Caco-2 (cell line): ENCODE measurements at regions not wholly inside any gene's neighbourhood (a gene's known extent, or its start where the extent isn't known, plus 50 kb on each side); places are given as distances from the start of the nearest gene placed in this dataset.
"Not testable (repeated sequence)": the region's sequence is repeated elsewhere in the genome, so short reads cannot be mapped to it uniquely, and the experiment has no call there.

ENCODE experiments used
- BruUV-seq: library from RNA; stranded (reverse); fragments of 400-500 nt; replicated peaks from 2 replicates; lab custom pipeline; 2021; lab: Mats Ljungman, UMichigan
- CTCF ChIA-PET: fragments of 300-600 bp; sonication (Branson Sonifier 250); formaldehyde crosslinking; loops from one replicate; lab custom pipeline; 2022; ENCODE audit warnings: antibody characterized with exemption; lab: Charles Lee
- POLR2A ChIA-PET: fragments of 300-600 bp; sonication (Branson Sonifier 250); formaldehyde crosslinking; loops from one replicate; lab custom pipeline; 2022; ENCODE audit warnings: antibody characterized with exemption; lab: Charles Lee
- DNase-seq, 2 experiments: peaks; one replicate each; pipeline versions ENCODE4 v3.0.0 to v3.0.0-alpha.2; 2020 to 2022
- H3K27me3 ChIP-seq: replicated peaks from 2 replicates; pipeline ENCODE4 v1.6.0; 2011; ENCODE audit warnings: low read length; ENCODE audit not compliant: control insufficient read depth, insufficient read depth
- H3K36me3 ChIP-seq: 2 replicates; pipeline ENCODE4 v1.5.1; 2011; ENCODE audit warnings: low read length; ENCODE audit not compliant: control insufficient read depth, insufficient read depth
- H3K4me1 ChIP-seq: fragments of 250-450 bp; sonication (Bioruptor Pico); 2 replicates; pipeline ENCODE4 v1.5.1; 2020; ENCODE audit warnings: mild to moderate bottlenecking
- H3K4me3 ChIP-seq: 2 replicates; pipeline ENCODE4 v1.5.1; 2011; ENCODE audit warnings: low read depth, mild to moderate bottlenecking, control low read depth, low read length
- H3K9me3 ChIP-seq: fragments of 250-450 bp; sonication (Bioruptor Pico); 2 replicates; pipeline ENCODE4 v1.5.1; 2020; ENCODE audit warnings: mild to moderate bottlenecking, moderate library complexity
- H3K27ac Mint-ChIP-seq: one replicate; pipeline ENCODE4 v1.8.0; 2022; ENCODE audit warnings: mixed read lengths; ENCODE audit not compliant: unreplicated experiment
- H3K27me3 Mint-ChIP-seq: one replicate; pipeline ENCODE4 v1.8.0; 2022; ENCODE audit warnings: mixed read lengths; ENCODE audit not compliant: insufficient read depth, unreplicated experiment
- H3K36me3 Mint-ChIP-seq: one replicate; pipeline ENCODE4 v1.8.0; 2022; ENCODE audit warnings: mild to moderate bottlenecking, mixed read lengths; ENCODE audit not compliant: insufficient read depth, unreplicated experiment
- H3K4me1 Mint-ChIP-seq: one replicate; pipeline ENCODE4 v1.8.0; 2022; ENCODE audit warnings: low read depth, mixed read lengths; ENCODE audit not compliant: unreplicated experiment
- H3K4me3 Mint-ChIP-seq: one replicate; pipeline ENCODE4 v1.8.0; 2022; ENCODE audit warnings: mild to moderate bottlenecking, moderate library complexity, mixed read lengths; ENCODE audit not compliant: unreplicated experiment
- H3K9me3 Mint-ChIP-seq: one replicate; pipeline ENCODE4 v1.8.0; 2022; ENCODE audit warnings: mixed read lengths; ENCODE audit not compliant: unreplicated experiment
- CTCF ChIP-seq, 2 experiments: fragments of 200-600 bp in 1 of 2; IDR thresholded peaks; 1 replicate in 1 of 2; 2 replicates in 1 of 2; pipeline versions ENCODE4 v1.5.1 to v1.8.0; 2011 to 2022; ENCODE audit warnings: antibody characterized with exemption in 1 of 2, control low read depth in 1 of 2, inconsistent platforms in 1 of 2, low read depth in 1 of 2, low read length in 1 of 2, mild to moderate bottlenecking in 1 of 2, moderate library complexity in 1 of 2; ENCODE audit not compliant: insufficient read depth in 1 of 2, severe bottlenecking in 1 of 2, unreplicated experiment in 1 of 2
- intact Hi-C: fragments of 100-400 bp; cut with micrococcal nuclease; formaldehyde crosslinking; loops from one replicate; pipeline ENCODE4 v1.10.0; 2022; ENCODE audit not compliant: unreplicated experiment

GRCh38 chr14:39641224-39641623 is 209.0 kb upstream of the FBXO33 start:
- ChIA-PET POLR2A (no interaction called here), CTCF (no interaction called here)
- Mint-ChIP-seq H3K4me1 (no peaks in the 10 kb centered on the region), H3K9me3 (no peaks in the 10 kb centered on the region), H3K27me3 (peaks cover 6% of the 10 kb centered on the region), H3K4me3 (no peak overlapping the region), H3K27ac (no peak overlapping the region), H3K36me3 (no peaks in the 10 kb centered on the region)
- Histone ChIP-seq H3K36me3 (no peaks in the 10 kb centered on the region), H3K4me1 (no peaks in the 10 kb centered on the region), H3K27me3 (no peaks in the 10 kb centered on the region), H3K9me3 (0 out of 2 replicates have a peak, but pooled peaks cover 7% of the 10 kb centered on the region), H3K4me3 (no peak overlapping the region)
- no peak for DNase-seq
- BruUV-seq, result no TSS peak
- TF ChIP-seq CTCF (IDR thresholded peaks at IDR 0.05; ENCODE audit: insufficient read depth in 1 of 2, low read depth in 1 of 2, low read length in 1 of 2, severe bottlenecking in 1 of 2, unreplicated experiment in 1 of 2), result no peak
- intact Hi-C loops, result no loop called here

- H3K36me3 Mint-ChIP-seq, H3K27me3 Mint-ChIP-seq, CTCF ChIA-PET, H3K27ac Mint-ChIP-seq, H3K9me3 ChIP-seq, POLR2A ChIA-PET, H3K27me3 ChIP-seq, H3K4me1 Mint-ChIP-seq, H3K4me3 ChIP-seq, H3K9me3 Mint-ChIP-seq, intact Hi-C loops, H3K4me3 Mint-ChIP-seq, H3K36me3 ChIP-seq, H3K4me1 ChIP-seq, BruUV-seq: not testable (repeated sequence)
- peak; percentile 2 to 38 for DNase-seq
Observed at GRCh38 chr14:39639009-39639408, 206.8 kb upstream of the FBXO33 start.

GRCh38 chr14:39628087-39628486 is 195.9 kb upstream of the FBXO33 start:
- H3K9me3 Mint-ChIP-seq, result no peaks in the 10 kb centered on the region
- intact Hi-C loops, result no loop called here
- ChIA-PET CTCF (no interaction called here), POLR2A (no interaction called here)
- H3K36me3 Mint-ChIP-seq, result no peaks in the 10 kb centered on the region
- H3K4me1 ChIP-seq, result no peaks in the 10 kb centered on the region
- no peak overlapping the region for H3K4me3 Mint-ChIP-seq
- H3K36me3 ChIP-seq, result no peaks in the 10 kb centered on the region
- no peaks in the 10 kb centered on the region; the same call in 1 of the 2 replicates for H3K9me3 ChIP-seq
- H3K4me3 ChIP-seq, result no peak overlapping the region
- no TSS peak for BruUV-seq
- H3K4me1 Mint-ChIP-seq, result no peaks in the 10 kb centered on the region
- H3K27me3 Mint-ChIP-seq, result peaks cover 5% of the 10 kb centered on the region
- no peaks in the 10 kb centered on the region; the same call in 1 of the 2 replicates for H3K27me3 ChIP-seq
- H3K27ac Mint-ChIP-seq, result no peak overlapping the region
- TF ChIP-seq CTCF (IDR thresholded peaks at IDR 0.05; ENCODE audit: insufficient read depth in 1 of 2, low read depth in 1 of 2, low read length in 1 of 2, severe bottlenecking in 1 of 2, unreplicated experiment in 1 of 2), result no peak
- no peak for DNase-seq
